SK-N-SH (cell line): ENCODE measurements at regions not wholly inside any gene's neighbourhood (a gene's known extent, or its start where the extent isn't known, plus 50 kb on each side); places are given as distances from the start of the nearest gene placed in this dataset.

Experiments
- CTCF ChIA-PET: fragments of 300-600, 350-600 bp; formaldehyde crosslinking; extraction: SDS; loops from one replicate; lab custom pipeline; 2021; lab: Yijun Ruan, JAX
- POLR2A ChIA-PET: fragments of 350-600 bp; sonication (Branson Sonifier 250); formaldehyde crosslinking; extraction: SDS; loops from one replicate; lab custom pipeline; 2020; ENCODE audit warnings: antibody characterized with exemption, inconsistent platforms; lab: Yijun Ruan, JAX
- DNase-seq: peaks from one replicate; pipeline ENCODE4 v3.0.0; 2012
- H2AFZ ChIP-seq: fragments of 200-600 bp; sonication (generic); 2 replicates; pipeline ENCODE4 v1.8.1; 2016; ENCODE audit warnings: antibody characterized with exemption, mild to moderate bottlenecking, low read depth
- H3F3A ChIP-seq: fragments of 200-600 bp; sonication (generic); replicated peaks from 2 replicates; pipeline ENCODE3; 2016; ENCODE audit warnings: antibody characterized with exemption, mild to moderate bottlenecking; ENCODE audit not compliant: insufficient read depth
- H3K27ac ChIP-seq, 2 experiments: fragments of 200-500 bp in 1 of 2; fragments of 200-600 bp in 1 of 2; sonication (Bioruptor generic) in 1 of 2; sonication (generic), shearing (Covaris generic) in 1 of 2; 2 replicates each; pipeline versions ENCODE4 v1.5.1 to v1.6.1; 2014 to 2016; ENCODE audit warnings: low read depth in 2 of 2, inconsistent platforms in 1 of 2, low read length in 1 of 2, mild to moderate bottlenecking in 1 of 2, mixed read lengths in 1 of 2
- H3K27me3 ChIP-seq: fragments of 200-600 bp; sonication (generic), shearing (Covaris generic); 2 replicates; pipeline ENCODE4 v1.6.1; 2016; ENCODE audit warnings: mixed run types; ENCODE audit not compliant: insufficient read depth
- H3K36me3 ChIP-seq, 2 experiments: fragments of 200-500 bp in 1 of 2; fragments of 200-600 bp in 1 of 2; sonication (Bioruptor generic) in 1 of 2; sonication (generic) in 1 of 2; replicated peaks in 1 of 2; 2 replicates each; pipeline versions ENCODE3 to v1.5.1; 2014 to 2016; ENCODE audit warnings: low read length in 1 of 2, mild to moderate bottlenecking in 1 of 2; ENCODE audit not compliant: insufficient read depth in 2 of 2, control insufficient read depth in 1 of 2
- H3K4me1 ChIP-seq, 2 experiments: fragments of 200-500 bp in 1 of 2; fragments of 200-600 bp in 1 of 2; sonication (Bioruptor generic) in 1 of 2; sonication (generic), shearing (Covaris generic) in 1 of 2; 2 replicates each; pipeline versions ENCODE4 v1.5.1 to v1.6.1; 2014 to 2016; ENCODE audit warnings: low read depth in 1 of 2, low read length in 1 of 2, mixed run types in 1 of 2; ENCODE audit not compliant: insufficient read depth in 2 of 2, control insufficient read depth in 1 of 2
- H3K4me2 ChIP-seq: fragments of 200-600 bp; sonication (generic), shearing (Covaris generic); 2 replicates; pipeline ENCODE4 v1.6.1; 2017; ENCODE audit warnings: mixed run types
- H3K4me3 ChIP-seq, 2 experiments: fragments of 200-500 bp in 1 of 2; fragments of 200-600 bp in 1 of 2; sonication (Bioruptor generic) in 1 of 2; sonication (generic), shearing (Covaris generic) in 1 of 2; 2 replicates each; pipeline versions ENCODE4 v1.5.1 to v1.8.1; 2014 to 2016; ENCODE audit warnings: low read depth in 2 of 2, inconsistent platforms in 1 of 2, low read length in 1 of 2, mild to moderate bottlenecking in 1 of 2, mixed read lengths in 1 of 2, moderate library complexity in 1 of 2
- H3K79me2 ChIP-seq: fragments of 200-600 bp; sonication (generic); 2 replicates; pipeline ENCODE4 v1.8.1; 2017; ENCODE audit warnings: mild to moderate bottlenecking; ENCODE audit not compliant: insufficient read depth
- H3K9ac ChIP-seq: fragments of 200-600 bp; sonication (generic); 2 replicates; pipeline ENCODE4 v1.6.1; 2017; ENCODE audit warnings: mixed run types
- H3K9me2 ChIP-seq: fragments of 200-600 bp; sonication (generic); 2 replicates; pipeline ENCODE4 v1.6.1; 2017; ENCODE audit warnings: mixed run types
- H3K9me3 ChIP-seq: fragments of 200-600 bp; sonication (generic); 2 replicates; pipeline ENCODE4 v1.6.1; 2017; ENCODE audit warnings: mixed run types, mild to moderate bottlenecking, moderate library complexity
- H4K20me1 ChIP-seq: fragments of 200-600 bp; sonication (generic); 2 replicates; pipeline ENCODE4 v1.6.1; 2017; ENCODE audit warnings: mild to moderate bottlenecking, mixed run types; ENCODE audit not compliant: insufficient read depth
- EP300 ChIP-seq, 2 experiments: IDR thresholded peaks; 2 replicates each; pipeline versions ENCODE4 v1.4.0 to v1.6.1; 2012; ENCODE audit warnings: borderline replicate concordance in 1 of 2, low read depth in 1 of 2, low read length in 1 of 2
- FOSL2 ChIP-seq: IDR thresholded peaks from 2 replicates; pipeline ENCODE4 v1.4.0; 2012; ENCODE audit warnings: low read depth, mild to moderate bottlenecking, moderate library complexity, borderline replicate concordance
- GABPA ChIP-seq: IDR thresholded peaks from 2 replicates; pipeline ENCODE4 v1.4.0; 2012; ENCODE audit warnings: low read depth, mild to moderate bottlenecking
- MXI1 ChIP-seq: IDR thresholded peaks from 2 replicates; pipeline ENCODE4 v1.6.1; 2012; ENCODE audit warnings: mild to moderate bottlenecking, low read depth, low read length, improper control_type of control experiment
- NFIC ChIP-seq: IDR thresholded peaks from 2 replicates; pipeline ENCODE4 v1.4.0; 2012; ENCODE audit warnings: borderline replicate concordance
- NRF1 ChIP-seq: IDR thresholded peaks from 2 replicates; pipeline ENCODE4 v1.6.1; 2012; ENCODE audit warnings: low read depth, mild to moderate bottlenecking, low read length
- RCOR1 ChIP-seq: fragments of 150-350 bp; IDR thresholded peaks from 2 replicates; pipeline ENCODE4 v1.6.1; 2017; ENCODE audit warnings: antibody characterized with exemption, low read length
- RXRA ChIP-seq: IDR thresholded peaks from 2 replicates; pipeline ENCODE4 v1.4.0; 2012; ENCODE audit warnings: low read depth, mild to moderate bottlenecking, borderline replicate concordance
- ZBTB33 ChIP-seq: IDR thresholded peaks from 2 replicates; pipeline ENCODE4 v1.4.0; 2012; ENCODE audit warnings: low read depth, borderline replicate concordance
- WGBS: methylation state at CpG from one replicate; pipeline ENCODE4 v1.1.6; 2017; ENCODE audit warnings: low lambda C conversion rate; 5-methylcytosine and 5-hydroxymethylcytosine counted together
- TF ChIP-seq, protein P1 (sequence below): fragments of 200-600 bp; sonication (generic); IDR thresholded peaks from 2 replicates; pipeline ENCODE4 v1.6.1; 2017; ENCODE audit warnings: antibody characterized with exemption, mild to moderate bottlenecking, moderate library complexity

DNA sequence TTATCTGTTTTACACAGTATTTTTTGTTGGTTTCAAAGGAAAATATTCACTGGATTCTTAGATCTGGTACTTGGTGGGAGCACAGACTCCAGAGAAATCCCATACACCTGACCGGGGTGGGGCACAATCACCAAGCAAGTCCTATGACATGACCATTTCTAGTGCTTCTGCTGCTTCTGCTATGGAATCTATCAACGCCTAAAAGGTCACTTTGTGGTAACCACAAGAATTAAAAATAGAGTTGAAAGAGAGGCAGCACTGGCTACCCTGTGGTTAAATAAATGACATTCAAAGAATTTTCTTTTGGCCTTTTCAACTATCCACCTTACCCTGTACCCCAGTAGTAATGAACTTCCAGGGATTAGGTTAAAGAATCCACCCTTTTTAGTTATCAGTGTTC is 329.9 kb upstream of the VWC2 start:
- H3K79me2 ChIP-seq = no peaks in the 10 kb centered on the region
- H3K9me2 ChIP-seq = no peaks in the 10 kb centered on the region
- no peaks in the 10 kb centered on the region for H3K36me3 ChIP-seq
- no peaks in the 10 kb centered on the region for H3F3A ChIP-seq
- no peaks in the 10 kb centered on the region for H3K9me3 ChIP-seq
- no peak overlapping the region for H3K4me2 ChIP-seq
- no peak overlapping the region for H3K27ac ChIP-seq
- H3K9ac ChIP-seq = no peak overlapping the region
- ChIA-PET CTCF (no interaction called here), POLR2A (no interaction called here)
- WGBS = 3% methylated on average over 2 of the region's 2 CpGs
- H3K27me3 ChIP-seq = no peaks in the 10 kb centered on the region
- H3K4me3 ChIP-seq = no peak overlapping the region
- no peak for DNase-seq
- no peaks in the 10 kb centered on the region for H4K20me1 ChIP-seq
- H3K4me1 ChIP-seq = no peaks in the 10 kb centered on the region
- TF ChIP-seq NRF1 (no peak), RCOR1 (no peak), RXRA (no peak)
- no peak overlapping the region for H2AFZ ChIP-seq

GRCh38 chr7:49453486-49453885 is 320.0 kb upstream of the VWC2 start:
- no peaks in the 10 kb centered on the region for H3K79me2 ChIP-seq
- no peaks in the 10 kb centered on the region for H3F3A ChIP-seq
- no peaks in the 10 kb centered on the region for H3K36me3 ChIP-seq
- no peak for TF ChIP-seq EP300 (IDR thresholded peaks at IDR 0.05; ENCODE audit: borderline replicate concordance in 1 of 2, low read depth in 1 of 2, low read length in 1 of 2)
- no peak for TF ChIP-seq NFIC
- no peak for TF ChIP-seq GABPA
- ChIA-PET CTCF (no interaction called here), POLR2A (no interaction called here)
- H3K9me3 ChIP-seq = no peaks in the 10 kb centered on the region
- no peaks in the 10 kb centered on the region for H4K20me1 ChIP-seq
- H3K9me2 ChIP-seq = no peaks in the 10 kb centered on the region
- no peak for DNase-seq
- no peaks in the 10 kb centered on the region for H3K27me3 ChIP-seq
- H3K4me3 ChIP-seq = no peak overlapping the region
- no peak overlapping the region for H2AFZ ChIP-seq
- H3K9ac ChIP-seq = no peak overlapping the region
- 0% methylated on average over 2 of the region's 16 CpGs for WGBS
- H3K4me2 ChIP-seq = no peak overlapping the region
- H3K27ac ChIP-seq = no peak overlapping the region
- H3K4me1 ChIP-seq = no peaks in the 10 kb centered on the region

- CTCF ChIA-PET = no interaction called here
- TF ChIP-seq ZBTB33 (no peak), MXI1 (no peak), FOSL2 (no peak)
- TF ChIP-seq, protein P1, sequence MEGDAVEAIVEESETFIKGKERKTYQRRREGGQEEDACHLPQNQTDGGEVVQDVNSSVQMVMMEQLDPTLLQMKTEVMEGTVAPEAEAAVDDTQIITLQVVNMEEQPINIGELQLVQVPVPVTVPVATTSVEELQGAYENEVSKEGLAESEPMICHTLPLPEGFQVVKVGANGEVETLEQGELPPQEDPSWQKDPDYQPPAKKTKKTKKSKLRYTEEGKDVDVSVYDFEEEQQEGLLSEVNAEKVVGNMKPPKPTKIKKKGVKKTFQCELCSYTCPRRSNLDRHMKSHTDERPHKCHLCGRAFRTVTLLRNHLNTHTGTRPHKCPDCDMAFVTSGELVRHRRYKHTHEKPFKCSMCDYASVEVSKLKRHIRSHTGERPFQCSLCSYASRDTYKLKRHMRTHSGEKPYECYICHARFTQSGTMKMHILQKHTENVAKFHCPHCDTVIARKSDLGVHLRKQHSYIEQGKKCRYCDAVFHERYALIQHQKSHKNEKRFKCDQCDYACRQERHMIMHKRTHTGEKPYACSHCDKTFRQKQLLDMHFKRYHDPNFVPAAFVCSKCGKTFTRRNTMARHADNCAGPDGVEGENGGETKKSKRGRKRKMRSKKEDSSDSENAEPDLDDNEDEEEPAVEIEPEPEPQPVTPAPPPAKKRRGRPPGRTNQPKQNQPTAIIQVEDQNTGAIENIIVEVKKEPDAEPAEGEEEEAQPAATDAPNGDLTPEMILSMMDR = no peak
- TF ChIP-seq, all 33 proteins: peak for 0
- WGBS = 2% methylated on average over 1 of the region's 1 CpG
- Histone ChIP-seq H3K9ac (no peak overlapping the region), H3F3A (no peaks in the 10 kb centered on the region), H4K20me1 (no peaks in the 10 kb centered on the region), H3K27me3 (no peaks in the 10 kb centered on the region), H3K4me2 (no peak overlapping the region), H3K79me2 (no peaks in the 10 kb centered on the region), H2AFZ (no peak overlapping the region), H3K4me3 (no peak overlapping the region), H3K36me3 (no peaks in the 10 kb centered on the region), H3K9me3 (no peaks in the 10 kb centered on the region), H3K27ac (no peak overlapping the region), H3K4me1 (no peaks in the 10 kb centered on the region), H3K9me2 (no peaks in the 10 kb centered on the region)
- DNase-seq = no peak
- POLR2A ChIA-PET = no interaction called here
Observed at GRCh38 chr7:49479441-49479840, 294.0 kb upstream of the VWC2 start.
